H1 (cell line): ENCODE measurements at regions not wholly inside any gene's neighbourhood (a gene's known extent, or its start where the extent isn't known, plus 50 kb on each side); places are given as distances from the start of the nearest gene placed in this dataset.

Source experiments
- CTCF ChIP-seq, 3 experiments: IDR thresholded peaks; 1 replicate in 2 of 3; 2 replicates in 1 of 3; pipeline versions ENCODE4 v1.5.1 to v1.6.1; 2011; ENCODE audit warnings: low read length in 3 of 3, mild to moderate bottlenecking in 3 of 3, inconsistent platforms in 2 of 3, low read depth in 1 of 3, moderate library complexity in 1 of 3; ENCODE audit not compliant: insufficient read depth in 1 of 3; ENCODE audit errors: control extremely low read depth in 1 of 3
- TAF1 ChIP-seq: IDR thresholded peaks from 2 replicates; pipeline ENCODE4 v1.6.1; 2011; ENCODE audit warnings: mild to moderate bottlenecking, low read depth, low read length

- TF ChIP-seq TAF1 = no peak
- TF ChIP-seq CTCF (IDR thresholded peaks at IDR 0.05; ENCODE audit: control extremely low read depth in 1 of 3, insufficient read depth in 1 of 3, low read depth in 1 of 3, low read length in 3 of 3) = no peak
Measured at GRCh38 chr1:29428997-29429396, 192.7 kb downstream of the PTPRU start.
